GM21360 (cell line): ENCODE measurements at regions not wholly inside any gene's neighbourhood (a gene's known extent, or its start where the extent isn't known, plus 50 kb on each side); places are given as distances from the start of the nearest gene placed in this dataset.

Experiments
- ATAC-seq: cut with Tn5 transposase; IDR thresholded peaks from one replicate; pipeline ENCODE4 v1.9.1; 2021; ENCODE audit warnings: mild to moderate bottlenecking, moderate library complexity; ENCODE audit not compliant: unreplicated experiment

- no peak for ATAC-seq
Observed at GRCh38 chr2:215522237-215522636, 86.4 kb upstream of the FN1 start.

- no peak for ATAC-seq
Observed at GRCh38 chr2:215521031-215521430, 85.2 kb upstream of the FN1 start.

GRCh38 chr2:215517391-215517790 is 81.5 kb upstream of the FN1 start:
- no peak for ATAC-seq

- ATAC-seq, result no peak
Observed at GRCh38 chr2:215514516-215514915, 78.6 kb upstream of the FN1 start.

GRCh38 chr2:215511454-215512346 is 75.8 kb upstream of the FN1 start:
- ATAC-seq, result no peak

GRCh38 chr2:215507836-215508235 is 72.0 kb upstream of the FN1 start:
- ATAC-seq, result no peak

GRCh38 chr2:215507136-215507535 is 71.3 kb upstream of the FN1 start:
- no peak for ATAC-seq

GRCh38 chr2:215506604-215506990 is 70.7 kb upstream of the FN1 start:
- no peak for ATAC-seq

- ATAC-seq, result no peak
Observed at GRCh38 chr2:215505044-215505786, 69.3 kb upstream of the FN1 start.

- ATAC-seq, result no peak
Observed at GRCh38 chr2:215504547-215504946, 68.7 kb upstream of the FN1 start.

GRCh38 chr2:215503381-215503780 is 67.5 kb upstream of the FN1 start:
- no peak for ATAC-seq

- no peak for ATAC-seq
Observed at GRCh38 chr2:215500466-215500865, 64.6 kb upstream of the FN1 start.

- no peak for ATAC-seq
Observed at GRCh38 chr2:215499331-215499730, 63.5 kb upstream of the FN1 start.

GRCh38 chr2:215498431-215498830 is 62.6 kb upstream of the FN1 start:
- ATAC-seq, result no peak

- ATAC-seq, result no peak
Observed at GRCh38 chr2:215493376-215493775, 57.5 kb upstream of the FN1 start.

- ATAC-seq, result no peak
Observed at GRCh38 chr2:215489288-215489848, 53.5 kb upstream of the FN1 start.

GRCh38 chr2:215487002-215487372 is 51.1 kb upstream of the FN1 start:
- ATAC-seq, result no peak

GRCh38 chr2:215486291-215487001 is 50.6 kb upstream of the FN1 start:
- ATAC-seq, result no peak
